ENCODE measurements at regions not wholly inside any gene's neighbourhood (a gene's known extent, or its start where the extent isn't known, plus 50 kb on each side); places are given as distances from the start of the nearest gene placed in this dataset.

GRCh38 chr3:5295191-5295690 is 107.7 kb downstream of the EDEM1 start:
- Histone ChIP-seq H3K9me3 (ENCODE audit: control insufficient read depth in 2 of 3, low read length in 3 of 3) (no peaks in the 10 kb centered on the region), H3K4me1 (ENCODE audit: control insufficient read depth in 2 of 2, insufficient read depth in 2 of 2, low read length in 2 of 2) (no peaks in the 10 kb centered on the region), H3K4me3 (ENCODE audit: low read length) (no peak overlapping the region), H3K27me3 (ENCODE audit: control insufficient read depth in 2 of 2, insufficient read depth in 2 of 2, low read length in 2 of 2) (no peaks in the 10 kb centered on the region), H3K36me3 (ENCODE audit: control insufficient read depth in 2 of 3, insufficient read depth in 3 of 3, low read length in 3 of 3) (no peaks in the 10 kb centered on the region), H3K27ac (ENCODE audit: low read depth, low read length) (no peak overlapping the region)
- H3K36me3 Mint-ChIP-seq, result no peaks in the 10 kb centered on the region
- H3K9me3 Mint-ChIP-seq, result peaks cover 0 to 6% (median 0%) of the 10 kb centered on the region in 11 donors
- H3K4me3 Mint-ChIP-seq, result no peak overlapping the region
- CTCF ChIA-PET, result no interaction called here
- peaks cover 0 to 9% (median 3%) of the 10 kb centered on the region in 5 donors for H3K27me3 Mint-ChIP-seq
- POLR2A ChIA-PET, result no interaction called here
- DNase-seq, result no peak
- no peak overlapping the region for H3K27ac Mint-ChIP-seq
- intact Hi-C loops (cut with micrococcal nuclease), result no loop called here
- H3K4me1 Mint-ChIP-seq, result peaks cover 0 to 4% (median 0%) of the 10 kb centered on the region in 7 donors
- no peak for ATAC-seq

- POLR2A ChIA-PET, result no interaction called here
- intact Hi-C loops (cut with micrococcal nuclease), result no loop called here
- H3K9me3 ChIP-seq (ENCODE audit: control insufficient read depth in 2 of 3, low read length in 3 of 3), result no peaks in the 10 kb centered on the region
- no peaks in the 10 kb centered on the region for H3K4me1 ChIP-seq (ENCODE audit: control insufficient read depth in 2 of 2, insufficient read depth in 2 of 2, low read length in 2 of 2)
- peaks cover 0 to 4% (median 0%) of the 10 kb centered on the region in 7 donors for H3K4me1 Mint-ChIP-seq
- peaks cover 0 to 6% (median 0%) of the 10 kb centered on the region in 11 donors for H3K9me3 Mint-ChIP-seq
- no peaks in the 10 kb centered on the region for H3K36me3 Mint-ChIP-seq
- no peak overlapping the region for H3K27ac ChIP-seq (ENCODE audit: low read depth, low read length)
- no peak overlapping the region for H3K4me3 Mint-ChIP-seq
- peaks cover 0 to 9% (median 3%) of the 10 kb centered on the region in 5 donors for H3K27me3 Mint-ChIP-seq
- CTCF ChIA-PET, result no interaction called here
- peak overlapping the region in 2 of 9 donors; percentile 20 to 56 for H3K27ac Mint-ChIP-seq
- H3K27me3 ChIP-seq (ENCODE audit: control insufficient read depth in 2 of 2, insufficient read depth in 2 of 2, low read length in 2 of 2), result no peaks in the 10 kb centered on the region
- H3K36me3 ChIP-seq (ENCODE audit: control insufficient read depth in 2 of 3, insufficient read depth in 3 of 3, low read length in 3 of 3), result no peaks in the 10 kb centered on the region
- no peak for DNase-seq
- ATAC-seq, result no peak
- no peak overlapping the region for H3K4me3 ChIP-seq (ENCODE audit: low read length)
Measured at GRCh38 chr3:5296362-5296761, 108.9 kb downstream of the EDEM1 start.

- Mint-ChIP-seq H3K4me1 (peaks cover 0 to 4% (median 0%) of the 10 kb centered on the region in 7 donors), H3K9me3 (peaks cover 0 to 6% (median 0%) of the 10 kb centered on the region in 11 donors), H3K27me3 (peaks cover 0 to 4% (median 0%) of the 10 kb centered on the region in 5 donors), H3K4me3 (no peak overlapping the region), H3K36me3 (no peaks in the 10 kb centered on the region), H3K27ac (no peak overlapping the region)
- H3K27me3 ChIP-seq (ENCODE audit: control insufficient read depth in 2 of 2, insufficient read depth in 2 of 2, low read length in 2 of 2), result no peaks in the 10 kb centered on the region
- intact Hi-C loops (cut with micrococcal nuclease), result no loop called here
- DNase-seq, result no peak
- ChIA-PET CTCF (no interaction called here), POLR2A (no interaction called here)
- H3K9me3 ChIP-seq (ENCODE audit: control insufficient read depth in 2 of 3, low read length in 3 of 3), result no peaks in the 10 kb centered on the region
- H3K4me1 ChIP-seq (ENCODE audit: control insufficient read depth in 2 of 2, insufficient read depth in 2 of 2, low read length in 2 of 2), result no peaks in the 10 kb centered on the region
- H3K36me3 ChIP-seq (ENCODE audit: control insufficient read depth in 2 of 3, insufficient read depth in 3 of 3, low read length in 3 of 3), result no peaks in the 10 kb centered on the region
- no peak for ATAC-seq
- H3K4me3 ChIP-seq (ENCODE audit: low read length), result no peak overlapping the region
- no peak overlapping the region for H3K27ac ChIP-seq (ENCODE audit: low read depth, low read length)
Measured at GRCh38 chr3:5297895-5298294, 110.4 kb downstream of the EDEM1 start.

- peaks cover 0 to 4% (median 0%) of the 10 kb centered on the region in 5 donors for H3K27me3 Mint-ChIP-seq
- ChIA-PET POLR2A (no interaction called here), CTCF (no interaction called here)
Measured at GRCh38 chr3:5298453-5298852, 110.9 kb downstream of the EDEM1 start.

GRCh38 chr3:5299161-5299560 is 111.7 kb downstream of the EDEM1 start:
- no peaks in the 10 kb centered on the region for H3K9me3 ChIP-seq (ENCODE audit: control insufficient read depth in 2 of 3, low read length in 3 of 3)
- no peaks in the 10 kb centered on the region for H3K27me3 ChIP-seq (ENCODE audit: control insufficient read depth in 2 of 2, insufficient read depth in 2 of 2, low read length in 2 of 2)
- no peak overlapping the region for H3K27ac Mint-ChIP-seq
- H3K36me3 ChIP-seq (ENCODE audit: control insufficient read depth in 2 of 3, insufficient read depth in 3 of 3, low read length in 3 of 3), result no peaks in the 10 kb centered on the region
- no peak overlapping the region for H3K4me3 Mint-ChIP-seq
- intact Hi-C loops (cut with micrococcal nuclease), result no loop called here
- CTCF ChIA-PET, result no interaction called here
- no peaks in the 10 kb centered on the region for H3K36me3 Mint-ChIP-seq
- peaks cover 0 to 4% (median 0%) of the 10 kb centered on the region in 7 donors for H3K4me1 Mint-ChIP-seq
- H3K27ac ChIP-seq (ENCODE audit: low read depth, low read length), result no peak overlapping the region
- peaks cover 0 to 6% (median 0%) of the 10 kb centered on the region in 11 donors for H3K9me3 Mint-ChIP-seq
- no peaks in the 10 kb centered on the region for H3K4me1 ChIP-seq (ENCODE audit: control insufficient read depth in 2 of 2, insufficient read depth in 2 of 2, low read length in 2 of 2)
- peaks cover 0 to 4% (median 0%) of the 10 kb centered on the region in 5 donors for H3K27me3 Mint-ChIP-seq
- H3K4me3 ChIP-seq (ENCODE audit: low read length), result no peak overlapping the region
- DNase-seq (no peak), ATAC-seq (no peak)
- POLR2A ChIA-PET, result no interaction called here

More at GRCh38 chr3:5298453-5298852, 110.9 kb downstream of the EDEM1 start:
- Mint-ChIP-seq H3K9me3 (peaks cover 0 to 6% (median 0%) of the 10 kb centered on the region in 11 donors), H3K27ac (no peak overlapping the region), H3K4me3 (no peak overlapping the region), H3K4me1 (peaks cover 0 to 4% (median 0%) of the 10 kb centered on the region in 7 donors), H3K36me3 (no peaks in the 10 kb centered on the region)
- no peaks in the 10 kb centered on the region for H3K36me3 ChIP-seq (ENCODE audit: control insufficient read depth in 2 of 3, insufficient read depth in 3 of 3, low read length in 3 of 3)
- no peaks in the 10 kb centered on the region for H3K9me3 ChIP-seq (ENCODE audit: control insufficient read depth in 2 of 3, low read length in 3 of 3)
- no peak overlapping the region for H3K4me3 ChIP-seq (ENCODE audit: low read length)
- H3K27me3 ChIP-seq (ENCODE audit: control insufficient read depth in 2 of 2, insufficient read depth in 2 of 2, low read length in 2 of 2), result no peaks in the 10 kb centered on the region
- DNase-seq (no peak), ATAC-seq (no peak)
- intact Hi-C loops (cut with micrococcal nuclease), result no loop called here
- H3K4me1 ChIP-seq (ENCODE audit: control insufficient read depth in 2 of 2, insufficient read depth in 2 of 2, low read length in 2 of 2), result no peaks in the 10 kb centered on the region
- no peak overlapping the region for H3K27ac ChIP-seq (ENCODE audit: low read depth, low read length)

- ATAC-seq (no peak), DNase-seq (no peak)
- H3K4me3 Mint-ChIP-seq, result no peak overlapping the region
- intact Hi-C loops (cut with micrococcal nuclease), result loop anchor here in 1 of 2 donors (10.0 kb wide), 1 partner anchor 166 kb away; no protein-coding TSS in a partner anchor
- peaks cover 0 to 4% (median 0%) of the 10 kb centered on the region in 11 donors for H3K9me3 Mint-ChIP-seq
- no peak overlapping the region for H3K27ac Mint-ChIP-seq
- no peaks in the 10 kb centered on the region for H3K36me3 ChIP-seq (ENCODE audit: control insufficient read depth in 2 of 3, insufficient read depth in 3 of 3, low read length in 3 of 3)
- no peaks in the 10 kb centered on the region for H3K27me3 ChIP-seq (ENCODE audit: control insufficient read depth in 2 of 2, insufficient read depth in 2 of 2, low read length in 2 of 2)
- H3K4me3 ChIP-seq (ENCODE audit: low read length), result no peak overlapping the region
- ChIA-PET CTCF (no interaction called here), POLR2A (no interaction called here)
- H3K4me1 ChIP-seq (ENCODE audit: control insufficient read depth in 2 of 2, insufficient read depth in 2 of 2, low read length in 2 of 2), result no peaks in the 10 kb centered on the region
- peaks cover 0 to 4% (median 0%) of the 10 kb centered on the region in 7 donors for H3K4me1 Mint-ChIP-seq
- no peak overlapping the region for H3K27ac ChIP-seq (ENCODE audit: low read depth, low read length)
- H3K36me3 Mint-ChIP-seq, result no peaks in the 10 kb centered on the region
- peaks cover 0 to 4% (median 0%) of the 10 kb centered on the region in 5 donors for H3K27me3 Mint-ChIP-seq
- no peaks in the 10 kb centered on the region for H3K9me3 ChIP-seq (ENCODE audit: control insufficient read depth in 2 of 3, low read length in 3 of 3)
Measured at GRCh38 chr3:5300638-5301037, 113.1 kb downstream of the EDEM1 start.

- no peak overlapping the region for H3K27ac ChIP-seq (ENCODE audit: low read depth, low read length)
- no peak overlapping the region for H3K4me3 ChIP-seq (ENCODE audit: low read length)
- ChIA-PET POLR2A (no interaction called here), CTCF (interaction anchor here (0.7 kb wide), 1 partner anchor 32 kb away, joined by 3 read pairs; no protein-coding TSS in a partner anchor)
- intact Hi-C loops (cut with micrococcal nuclease), result loop anchor here in 1 of 2 donors (10.0 kb wide), 1 partner anchor 167 kb away; no protein-coding TSS in a partner anchor
- DNase-seq (no peak), ATAC-seq (no peak)
- no peaks in the 10 kb centered on the region for H3K9me3 ChIP-seq (ENCODE audit: control insufficient read depth in 2 of 3, low read length in 3 of 3)
- Mint-ChIP-seq H3K27me3 (peaks cover 0 to 4% (median 0%) of the 10 kb centered on the region in 5 donors), H3K4me3 (no peak overlapping the region), H3K27ac (no peak overlapping the region), H3K4me1 (peaks cover 0 to 4% (median 0%) of the 10 kb centered on the region in 7 donors), H3K36me3 (no peaks in the 10 kb centered on the region), H3K9me3 (no peaks in the 10 kb centered on the region)
- H3K27me3 ChIP-seq (ENCODE audit: control insufficient read depth in 2 of 2, insufficient read depth in 2 of 2, low read length in 2 of 2), result no peaks in the 10 kb centered on the region
- H3K36me3 ChIP-seq (ENCODE audit: control insufficient read depth in 2 of 3, insufficient read depth in 3 of 3, low read length in 3 of 3), result no peaks in the 10 kb centered on the region
- H3K4me1 ChIP-seq (ENCODE audit: control insufficient read depth in 2 of 2, insufficient read depth in 2 of 2, low read length in 2 of 2), result no peaks in the 10 kb centered on the region
Measured at GRCh38 chr3:5301651-5302297, 114.3 kb downstream of the EDEM1 start.

All from naive thymus-derived CD4-positive, alpha-beta T cell (primary cell).